ENCODE measurements at regions not wholly inside any gene's neighbourhood (a gene's known extent, or its start where the extent isn't known, plus 50 kb on each side); places are given as distances from the start of the nearest gene placed in this dataset.

DNA sequence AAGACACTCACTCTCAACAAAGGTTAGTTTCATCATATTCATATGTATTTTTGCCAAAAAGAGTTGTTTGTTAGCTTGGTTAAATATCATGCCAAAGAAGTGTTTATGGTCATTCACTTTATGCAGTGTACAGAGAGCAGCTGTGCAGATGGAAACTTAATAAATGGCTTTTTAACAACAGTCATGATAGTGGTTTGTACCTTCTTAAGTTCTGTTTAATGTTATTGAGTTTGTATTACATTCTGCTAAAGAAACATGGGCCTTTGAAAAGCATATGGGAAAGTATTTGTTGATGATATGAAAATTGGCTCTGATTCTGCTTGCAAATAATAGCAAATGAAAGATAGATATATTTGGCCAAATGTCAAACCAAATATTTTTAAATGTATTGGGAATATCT lies 607.3 kb downstream of the NCAM2 start:
- TF ChIP-seq, protein P1, sequence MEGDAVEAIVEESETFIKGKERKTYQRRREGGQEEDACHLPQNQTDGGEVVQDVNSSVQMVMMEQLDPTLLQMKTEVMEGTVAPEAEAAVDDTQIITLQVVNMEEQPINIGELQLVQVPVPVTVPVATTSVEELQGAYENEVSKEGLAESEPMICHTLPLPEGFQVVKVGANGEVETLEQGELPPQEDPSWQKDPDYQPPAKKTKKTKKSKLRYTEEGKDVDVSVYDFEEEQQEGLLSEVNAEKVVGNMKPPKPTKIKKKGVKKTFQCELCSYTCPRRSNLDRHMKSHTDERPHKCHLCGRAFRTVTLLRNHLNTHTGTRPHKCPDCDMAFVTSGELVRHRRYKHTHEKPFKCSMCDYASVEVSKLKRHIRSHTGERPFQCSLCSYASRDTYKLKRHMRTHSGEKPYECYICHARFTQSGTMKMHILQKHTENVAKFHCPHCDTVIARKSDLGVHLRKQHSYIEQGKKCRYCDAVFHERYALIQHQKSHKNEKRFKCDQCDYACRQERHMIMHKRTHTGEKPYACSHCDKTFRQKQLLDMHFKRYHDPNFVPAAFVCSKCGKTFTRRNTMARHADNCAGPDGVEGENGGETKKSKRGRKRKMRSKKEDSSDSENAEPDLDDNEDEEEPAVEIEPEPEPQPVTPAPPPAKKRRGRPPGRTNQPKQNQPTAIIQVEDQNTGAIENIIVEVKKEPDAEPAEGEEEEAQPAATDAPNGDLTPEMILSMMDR (IDR thresholded peaks at IDR 0.05), result no peak
- no peak for TF ChIP-seq POLR2AphosphoS5 (IDR thresholded peaks at IDR 0.05)
- no peak for TF ChIP-seq POLR2A (IDR thresholded peaks at IDR 0.05)
- no peak for TF ChIP-seq EP300 (IDR thresholded peaks at IDR 0.05)
- Histone ChIP-seq H3K27ac (no peak overlapping the region), H3K4me3 (no peak overlapping the region), H3K4me1 (no peaks in the 10 kb centered on the region), H3K36me3 (no peaks in the 10 kb centered on the region), H3K27me3 (no peaks in the 10 kb centered on the region), H3K9me3 (no peaks in the 10 kb centered on the region)
- no peak for DNase-seq (ENCODE audit: low spot score in 2 of 2)

DNA sequence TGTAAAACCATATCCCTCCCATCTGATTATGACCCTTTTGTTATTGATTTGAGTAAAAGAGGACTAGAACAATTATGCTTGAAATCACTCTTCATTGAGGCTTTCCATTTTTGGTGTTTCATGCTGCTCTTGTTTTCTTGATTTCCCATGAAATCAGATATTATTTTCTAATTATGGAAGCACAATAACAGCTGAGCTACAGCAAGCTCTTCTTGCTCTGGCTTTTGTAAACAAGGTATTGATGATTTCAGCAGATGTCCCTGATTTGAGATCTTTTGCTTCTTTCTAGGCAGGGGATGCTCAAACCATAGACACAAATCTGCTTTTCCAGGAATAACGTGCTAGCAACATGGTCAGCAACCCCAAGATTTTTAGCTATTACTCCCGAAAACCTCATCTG lies 607.8 kb downstream of the NCAM2 start:
- Histone ChIP-seq H3K4me3 (no peak overlapping the region), H3K27me3 (no peaks in the 10 kb centered on the region), H3K9me3 (no peaks in the 10 kb centered on the region), H3K36me3 (no peaks in the 10 kb centered on the region), H3K4me1 (no peaks in the 10 kb centered on the region), H3K27ac (no peak overlapping the region)
- WGBS, result 84% methylated on average over 2 of the region's 2 CpGs
- DNase-seq (ENCODE audit: low spot score in 2 of 2), result no peak
- no peak for TF ChIP-seq EP300 (IDR thresholded peaks at IDR 0.05)
- no peak for TF ChIP-seq POLR2AphosphoS5 (IDR thresholded peaks at IDR 0.05)
- no peak for TF ChIP-seq POLR2A (IDR thresholded peaks at IDR 0.05)
- TF ChIP-seq, protein P1 (IDR thresholded peaks at IDR 0.05), result no peak

DNA sequence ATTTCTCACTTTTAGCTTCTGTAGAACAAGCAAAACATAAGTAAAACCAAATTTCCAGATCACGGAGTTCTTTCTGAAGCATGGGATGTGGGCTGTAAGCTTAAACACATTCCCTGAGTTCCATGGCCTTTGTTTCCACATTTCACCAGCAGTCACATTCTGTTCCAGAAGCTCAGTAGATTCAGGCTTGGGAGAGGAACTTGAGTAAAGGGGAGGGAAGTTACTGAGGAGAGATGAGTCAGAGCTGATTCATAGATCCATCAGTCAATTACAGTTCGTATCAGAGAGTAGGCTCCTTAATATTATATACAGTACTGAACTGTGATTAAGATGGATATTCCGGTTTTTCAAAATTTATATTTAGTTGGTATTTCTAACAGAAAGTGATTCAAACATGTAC lies 614.3 kb downstream of the NCAM2 start:
- H3K9me3 ChIP-seq, result no peaks in the 10 kb centered on the region
- no peak overlapping the region for H3K27ac ChIP-seq
- TF ChIP-seq POLR2AphosphoS5 (IDR thresholded peaks at IDR 0.05) (no peak), POLR2A (IDR thresholded peaks at IDR 0.05) (no peak), EP300 (IDR thresholded peaks at IDR 0.05) (no peak)
- TF ChIP-seq, protein P1 (IDR thresholded peaks at IDR 0.05), result no peak
- no peaks in the 10 kb centered on the region for H3K4me1 ChIP-seq
- no peak overlapping the region for H3K4me3 ChIP-seq
- whole genome bisulfite sequencing, result 30% methylated on average over 3 of the region's 3 CpGs
- H3K36me3 ChIP-seq, result no peaks in the 10 kb centered on the region
- no peak for DNase-seq (ENCODE audit: low spot score in 2 of 2)
- H3K27me3 ChIP-seq, result no peaks in the 10 kb centered on the region

DNA sequence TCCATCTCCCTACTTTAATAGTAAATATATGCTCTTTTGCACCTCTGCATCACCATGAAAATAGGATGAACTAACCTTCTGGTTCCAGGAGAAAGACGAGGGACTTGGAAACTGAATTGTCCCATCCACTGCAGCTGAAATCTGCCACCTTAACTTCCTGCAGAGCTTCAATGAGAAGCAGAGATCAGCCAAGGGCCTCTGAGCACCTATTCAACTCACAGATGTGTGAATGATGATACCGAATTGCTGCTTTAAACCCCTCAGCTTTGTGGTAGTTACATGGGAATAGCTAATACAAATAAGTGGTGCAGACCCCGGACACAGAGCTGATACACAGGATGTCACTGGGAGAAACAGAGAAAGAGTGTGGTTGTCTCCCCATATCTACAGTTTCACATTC lies 616.8 kb downstream of the NCAM2 start:
- Histone ChIP-seq H3K27me3 (no peaks in the 10 kb centered on the region), H3K9me3 (no peaks in the 10 kb centered on the region), H3K4me3 (no peak overlapping the region), H3K36me3 (no peaks in the 10 kb centered on the region), H3K27ac (no peak overlapping the region), H3K4me1 (no peaks in the 10 kb centered on the region)
- TF ChIP-seq POLR2AphosphoS5 (IDR thresholded peaks at IDR 0.05) (no peak), EP300 (IDR thresholded peaks at IDR 0.05) (no peak), POLR2A (IDR thresholded peaks at IDR 0.05) (no peak)
- TF ChIP-seq, protein P1 (IDR thresholded peaks at IDR 0.05), result no peak
- 79% methylated on average over 3 of the region's 3 CpGs for WGBS
- DNase-seq (ENCODE audit: low spot score in 2 of 2), result no peak

DNA sequence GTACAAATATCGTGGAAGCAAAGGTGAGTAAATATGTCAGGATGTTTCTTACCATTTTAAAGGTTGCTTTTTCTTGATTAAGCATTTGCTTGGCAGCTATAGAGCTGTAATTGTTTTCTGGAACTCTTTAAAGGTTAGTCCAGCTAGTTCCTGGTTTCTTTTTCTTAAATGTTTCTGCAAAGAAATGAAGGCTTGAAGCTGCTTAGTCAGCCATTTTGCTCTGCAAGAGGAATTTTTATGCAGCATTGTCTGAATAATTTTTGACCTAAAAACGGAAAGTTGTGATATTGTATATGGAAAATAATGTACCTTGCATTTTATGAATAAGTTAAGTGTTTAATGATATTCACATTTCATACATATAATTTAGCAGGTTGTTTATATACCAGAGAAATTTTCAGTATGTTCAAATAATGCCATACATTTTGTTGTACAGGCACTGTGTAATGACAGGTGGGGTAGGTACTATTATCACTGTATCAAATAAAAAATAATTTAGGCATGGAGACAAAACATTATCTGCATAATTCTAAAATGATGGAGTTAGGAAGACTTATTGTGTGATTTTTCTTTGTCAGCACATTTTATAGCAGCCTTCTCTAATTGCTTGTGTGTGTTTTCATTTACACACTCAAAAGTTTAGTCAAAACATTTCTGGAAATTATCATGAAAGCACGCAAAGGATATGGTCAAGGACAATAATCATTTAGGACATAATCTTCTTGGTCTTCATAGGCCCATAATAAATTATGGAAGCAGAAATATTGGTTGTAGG lies 624.4 kb downstream of the NCAM2 start:
- Histone ChIP-seq H3K4me1 (no peaks in the 10 kb centered on the region), H3K27me3 (no peaks in the 10 kb centered on the region), H3K36me3 (no peaks in the 10 kb centered on the region), H3K4me3 (no peak overlapping the region), H3K27ac (no peak overlapping the region), H3K9me3 (no peaks in the 10 kb centered on the region)
- TF ChIP-seq, protein P1 (IDR thresholded peaks at IDR 0.05), result no peak
- no peak for TF ChIP-seq POLR2AphosphoS5 (IDR thresholded peaks at IDR 0.05)
- no peak for TF ChIP-seq EP300 (IDR thresholded peaks at IDR 0.05)
- no peak for TF ChIP-seq POLR2A (IDR thresholded peaks at IDR 0.05)
- no peak for DNase-seq (ENCODE audit: low spot score in 2 of 2)
- 73% methylated on average over 3 of the region's 3 CpGs for WGBS

Data from suprapubic skin (tissue), 4 donors.